ENCODE measurements at regions not wholly inside any gene's neighbourhood (a gene's known extent, or its start where the extent isn't known, plus 50 kb on each side); places are given as distances from the start of the nearest gene placed in this dataset.

- Histone ChIP-seq H3K79me2 (ENCODE audit: insufficient read depth, low read length) (no peaks in the 10 kb centered on the region), H3K9me2 (ENCODE audit: insufficient read depth) (no peaks in the 10 kb centered on the region), H3K4me2 (ENCODE audit: low read length) (no peak overlapping the region), H2AFZ (ENCODE audit: low read depth, low read length, poor library complexity, severe bottlenecking) (no peak overlapping the region), H3K27me3 (ENCODE audit: insufficient read depth, low read length) (no peaks in the 10 kb centered on the region), H3K4me1 (ENCODE audit: control insufficient read depth in 1 of 2, insufficient read depth in 2 of 2, low read length in 2 of 2) (no peaks in the 10 kb centered on the region), H4K20me1 (ENCODE audit: insufficient read depth) (no peaks in the 10 kb centered on the region), H3K27ac (ENCODE audit: low read depth, low read length) (no peak overlapping the region), H3K36me3 (ENCODE audit: control insufficient read depth in 1 of 2, insufficient read depth in 2 of 2, low read length in 2 of 2) (no peaks in the 10 kb centered on the region), H3K9ac (ENCODE audit: low read length) (no peak overlapping the region), H3K4me3 (replicated peaks in 1 of 2; ENCODE audit: low read depth in 1 of 2, low read length in 2 of 2) (no peak overlapping the region), H3K9me3 (ENCODE audit: control insufficient read depth in 1 of 2, insufficient read depth in 1 of 2, low read depth in 1 of 2, low read length in 2 of 2) (no peaks in the 10 kb centered on the region)
- BruUV-seq (replicated peaks) = no TSS peak
- RAD21 ChIA-PET (ENCODE audit: low non-redundant PET in 1 of 2, low total read pairs in 2 of 2, uncharacterized antibody in 2 of 2, unreplicated experiment in 2 of 2) = no interaction called here
- TF ChIP-seq EZH2 (IDR thresholded peaks at IDR 0.05) = no peak
- TF ChIP-seq ZBTB33 (IDR thresholded peaks at IDR 0.05; ENCODE audit: extremely low read depth, insufficient replicate concordance, low read length) = no peak
- POLR2A ChIA-PET = no interaction called here
- no peak for DNase-seq (ENCODE audit: low read depth, low spot score)
- intact Hi-C loops (cut with micrococcal nuclease) = no loop called here
- no peak for ATAC-seq
- CTCF ChIA-PET = interaction anchor here (0.7 kb wide), 1 partner anchor 392 kb away, joined by 3 read pairs; no protein-coding TSS in a partner anchor
These were observed 124.6 kb upstream of the ERCC6L2 start for GRCh38 chr9:95750725-95751519.

GRCh38 chr9:95749493-95749892 is 126.0 kb upstream of the ERCC6L2 start:
- Histone ChIP-seq H3K9me3 (ENCODE audit: control insufficient read depth in 1 of 2, insufficient read depth in 1 of 2, low read depth in 1 of 2, low read length in 2 of 2) (no peaks in the 10 kb centered on the region), H2AFZ (ENCODE audit: low read depth, low read length, poor library complexity, severe bottlenecking) (no peak overlapping the region), H3K4me1 (ENCODE audit: control insufficient read depth in 1 of 2, insufficient read depth in 2 of 2, low read length in 2 of 2) (no peaks in the 10 kb centered on the region), H3K27me3 (ENCODE audit: insufficient read depth, low read length) (no peaks in the 10 kb centered on the region), H3K36me3 (ENCODE audit: control insufficient read depth in 1 of 2, insufficient read depth in 2 of 2, low read length in 2 of 2) (no peaks in the 10 kb centered on the region), H4K20me1 (ENCODE audit: insufficient read depth) (no peaks in the 10 kb centered on the region), H3K4me2 (ENCODE audit: low read length) (no peak overlapping the region), H3K9ac (ENCODE audit: low read length) (no peak overlapping the region), H3K27ac (ENCODE audit: low read depth, low read length) (no peak overlapping the region), H3K79me2 (ENCODE audit: insufficient read depth, low read length) (no peaks in the 10 kb centered on the region), H3K4me3 (replicated peaks in 1 of 2; ENCODE audit: low read depth in 1 of 2, low read length in 2 of 2) (no peak overlapping the region), H3K9me2 (ENCODE audit: insufficient read depth) (no peaks in the 10 kb centered on the region)
- no peak for DNase-seq (ENCODE audit: low read depth, low spot score)
- ChIA-PET CTCF (interaction anchor here (1.6 kb wide), 1 partner anchor 13 kb away, joined by 4 read pairs; no protein-coding TSS in a partner anchor), RAD21 (ENCODE audit: low non-redundant PET in 1 of 2, low total read pairs in 2 of 2, uncharacterized antibody in 2 of 2, unreplicated experiment in 2 of 2) (no interaction called here), POLR2A (no interaction called here)
- BruUV-seq (replicated peaks) = no TSS peak
- no peak for ATAC-seq
- intact Hi-C loops (cut with micrococcal nuclease) = no loop called here
- no peak for TF ChIP-seq ZFX (IDR thresholded peaks at IDR 0.05)
- no peak for TF ChIP-seq ZNF274 (IDR thresholded peaks at IDR 0.05; ENCODE audit: low read depth, low read length)
- no peak for TF ChIP-seq POLR2A (IDR thresholded peaks at IDR 0.05; ENCODE audit: borderline replicate concordance, extremely low read depth, insufficient read depth, insufficient read length)
- TF ChIP-seq CEBPB (IDR thresholded peaks at IDR 0.05; ENCODE audit: low read depth) = no peak
- no peak for TF ChIP-seq EZH2 (IDR thresholded peaks at IDR 0.05)
- no peak for TF ChIP-seq EZH2phosphoT487 (IDR thresholded peaks at IDR 0.05; ENCODE audit: borderline replicate concordance)
- TF ChIP-seq POLR2AphosphoS5 (IDR thresholded peaks at IDR 0.05; ENCODE audit: low read depth, low read length) = no peak
- no peak for TF ChIP-seq TCF7L2 (IDR thresholded peaks at IDR 0.05; ENCODE audit: borderline replicate concordance, extremely low read depth, insufficient read depth, insufficient read length)
- no peak for TF ChIP-seq RAD21 (IDR thresholded peaks at IDR 0.05; ENCODE audit: low read depth)
- TF ChIP-seq ELF1 (IDR thresholded peaks at IDR 0.05; ENCODE audit: borderline replicate concordance, low read depth) = no peak
- TF ChIP-seq SRF (IDR thresholded peaks at IDR 0.05; ENCODE audit: low read depth) = no peak
- no peak for TF ChIP-seq ZBTB33 (IDR thresholded peaks at IDR 0.05; ENCODE audit: extremely low read depth, insufficient replicate concordance, low read length)
- no peak for TF ChIP-seq EGR1 (IDR thresholded peaks at IDR 0.05; ENCODE audit: low read depth)
- TF ChIP-seq YY1 (IDR thresholded peaks at IDR 0.05; ENCODE audit: extremely low read depth, insufficient replicate concordance, low read depth, low read length) = no peak
